Activated CD4-positive, CD25-positive, alpha-beta regulatory T cell treated with anti-CD3 and anti-CD28 coated beads, Interleukin-2, amount 50 U/mL, for 24 hours (primary cell): ENCODE measurements at regions not wholly inside any gene's neighbourhood (a gene's known extent, or its start where the extent isn't known, plus 50 kb on each side); places are given as distances from the start of the nearest gene placed in this dataset.
"Not testable (repeated sequence)": the region's sequence is repeated elsewhere in the genome, so short reads cannot be mapped to it uniquely, and the experiment has no call there.

ENCODE experiments used
- ATAC-seq, 2 donors: fragments of 150-1000 bp; cut with Tn5 transposase; one replicate each; pipeline ENCODE4 v1.10.0; 2021; ENCODE audit warnings: mild to moderate bottlenecking in 1 of 2, moderate library complexity in 1 of 2

- ATAC-seq, result no peak
Measured at GRCh38 chr1:172717722-172718465, 59.0 kb downstream of the FASLG start.

- ATAC-seq, result no peak
Measured at GRCh38 chr1:172719066-172719627, 60.2 kb downstream of the FASLG start.

- ATAC-seq, result no peak
Measured at GRCh38 chr1:172719694-172720138, 60.8 kb downstream of the FASLG start.

GRCh38 chr1:172720339-172720738 lies 61.4 kb downstream of the FASLG start:
- ATAC-seq, result no peak

- ATAC-seq, result no peak
Measured at GRCh38 chr1:172723251-172723650, 64.3 kb downstream of the FASLG start.

- no peak for ATAC-seq
Measured at GRCh38 chr1:172724232-172724631, 65.3 kb downstream of the FASLG start.

- ATAC-seq, result peak; percentile 37 to 52
Measured at GRCh38 chr1:172724765-172725613, 66.1 kb downstream of the FASLG start.

- no peak for ATAC-seq
Measured at GRCh38 chr1:172726740-172727139, 67.8 kb downstream of the FASLG start.

- no peak for ATAC-seq
Measured at GRCh38 chr1:172727275-172727857, 68.5 kb downstream of the FASLG start.

- peak; percentile 79 to 86 for ATAC-seq
Measured at GRCh38 chr1:172727956-172728603, 69.2 kb downstream of the FASLG start.

- not testable (repeated sequence) for ATAC-seq
Measured at GRCh38 chr1:172728705-172729104, 69.8 kb downstream of the FASLG start.

GRCh38 chr1:172732427-172732826 lies 73.5 kb downstream of the FASLG start:
- no peak for ATAC-seq

- no peak for ATAC-seq
Measured at GRCh38 chr1:172733815-172734214, 74.9 kb downstream of the FASLG start.

GRCh38 chr1:172738389-172738788 lies 79.5 kb downstream of the FASLG start:
- ATAC-seq, result no peak

- no peak for ATAC-seq
Measured at GRCh38 chr1:172742599-172743500, 83.9 kb downstream of the FASLG start.

- peak; percentile 64 to 66 for ATAC-seq
Measured at GRCh38 chr1:172745014-172745413, 86.1 kb downstream of the FASLG start.

GRCh38 chr1:172746091-172746949 lies 87.4 kb downstream of the FASLG start:
- ATAC-seq, result peak; percentile 83

- no peak for ATAC-seq
Measured at GRCh38 chr1:172748201-172748600, 89.3 kb downstream of the FASLG start.

GRCh38 chr1:172751683-172752082 lies 92.8 kb downstream of the FASLG start:
- no peak for ATAC-seq

GRCh38 chr1:172753964-172754363 lies 95.1 kb downstream of the FASLG start:
- peak; percentile 69 to 83 for ATAC-seq
